ENCODE measurements at regions not wholly inside any gene's neighbourhood (a gene's known extent, or its start where the extent isn't known, plus 50 kb on each side); places are given as distances from the start of the nearest gene placed in this dataset.

DNA sequence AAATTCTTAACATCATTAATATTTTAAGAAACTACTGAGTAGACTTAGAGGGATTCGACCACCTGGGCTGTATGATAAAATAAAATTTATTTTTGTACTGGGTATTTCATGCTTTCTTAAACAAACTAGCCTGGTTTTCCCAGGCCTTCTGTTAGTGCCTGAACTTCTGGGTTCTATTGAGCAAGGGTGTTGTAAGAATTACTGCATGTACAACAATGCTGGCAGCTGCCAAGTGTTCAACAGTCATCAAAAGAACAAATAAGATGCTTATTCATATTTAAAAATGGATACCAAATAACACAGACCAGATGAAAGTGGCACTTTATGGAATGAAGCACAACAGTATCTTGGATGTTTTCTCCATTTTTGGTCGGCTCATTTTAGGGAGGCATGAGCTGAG is 123.2 kb upstream of the FBXL7 start:
- DNase-seq (ENCODE audit: low read depth) (no peak), FAIRE-seq (no peak)
- no peaks in the 10 kb centered on the region for H3K9me3 ChIP-seq (ENCODE audit: insufficient read depth, low read depth, low read length)
- no peak overlapping the region for H3K4me3 ChIP-seq (ENCODE audit: insufficient read depth, low read depth, low read length)
- H3K9ac ChIP-seq (ENCODE audit: low read length), result no peak overlapping the region
- Mint-ChIP-seq H3K27ac (ENCODE audit: unreplicated experiment) (no peak overlapping the region), H3K27me3 (ENCODE audit: low read depth, unreplicated experiment) (peaks cover 2% of the 10 kb centered on the region), H3K4me3 (ENCODE audit: unreplicated experiment) (no peak overlapping the region), H3K4me1 (ENCODE audit: low read depth, unreplicated experiment) (no peaks in the 10 kb centered on the region), H3K9me3 (ENCODE audit: unreplicated experiment) (no peaks in the 10 kb centered on the region), H3K36me3 (ENCODE audit: low read depth, unreplicated experiment) (no peaks in the 10 kb centered on the region)
- no peak overlapping the region for H3K27ac ChIP-seq (ENCODE audit: low read depth, low read length)
- H3K27me3 ChIP-seq (ENCODE audit: insufficient read depth, low read length), result no peaks in the 10 kb centered on the region
- H4K20me1 ChIP-seq (ENCODE audit: insufficient read depth, low read length), result no peaks in the 10 kb centered on the region
- H3K79me2 ChIP-seq (ENCODE audit: insufficient read depth, low read length), result no peaks in the 10 kb centered on the region
- H3K4me1 ChIP-seq (ENCODE audit: insufficient read depth, low read length), result no peaks in the 10 kb centered on the region
- H2AFZ ChIP-seq (ENCODE audit: low read depth, low read length), result no peak overlapping the region
- H3K36me3 ChIP-seq (ENCODE audit: insufficient read depth, low read length), result no peaks in the 10 kb centered on the region
- no peak overlapping the region for H3K4me2 ChIP-seq (ENCODE audit: low read length)
- no peak for TF ChIP-seq EZH2 (IDR thresholded peaks at IDR 0.05; ENCODE audit: insufficient read depth, low read length)
- TF ChIP-seq, protein P1, sequence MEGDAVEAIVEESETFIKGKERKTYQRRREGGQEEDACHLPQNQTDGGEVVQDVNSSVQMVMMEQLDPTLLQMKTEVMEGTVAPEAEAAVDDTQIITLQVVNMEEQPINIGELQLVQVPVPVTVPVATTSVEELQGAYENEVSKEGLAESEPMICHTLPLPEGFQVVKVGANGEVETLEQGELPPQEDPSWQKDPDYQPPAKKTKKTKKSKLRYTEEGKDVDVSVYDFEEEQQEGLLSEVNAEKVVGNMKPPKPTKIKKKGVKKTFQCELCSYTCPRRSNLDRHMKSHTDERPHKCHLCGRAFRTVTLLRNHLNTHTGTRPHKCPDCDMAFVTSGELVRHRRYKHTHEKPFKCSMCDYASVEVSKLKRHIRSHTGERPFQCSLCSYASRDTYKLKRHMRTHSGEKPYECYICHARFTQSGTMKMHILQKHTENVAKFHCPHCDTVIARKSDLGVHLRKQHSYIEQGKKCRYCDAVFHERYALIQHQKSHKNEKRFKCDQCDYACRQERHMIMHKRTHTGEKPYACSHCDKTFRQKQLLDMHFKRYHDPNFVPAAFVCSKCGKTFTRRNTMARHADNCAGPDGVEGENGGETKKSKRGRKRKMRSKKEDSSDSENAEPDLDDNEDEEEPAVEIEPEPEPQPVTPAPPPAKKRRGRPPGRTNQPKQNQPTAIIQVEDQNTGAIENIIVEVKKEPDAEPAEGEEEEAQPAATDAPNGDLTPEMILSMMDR (IDR thresholded peaks at IDR 0.05; ENCODE audit: insufficient read depth, low read depth, low read length), result no peak

DNA sequence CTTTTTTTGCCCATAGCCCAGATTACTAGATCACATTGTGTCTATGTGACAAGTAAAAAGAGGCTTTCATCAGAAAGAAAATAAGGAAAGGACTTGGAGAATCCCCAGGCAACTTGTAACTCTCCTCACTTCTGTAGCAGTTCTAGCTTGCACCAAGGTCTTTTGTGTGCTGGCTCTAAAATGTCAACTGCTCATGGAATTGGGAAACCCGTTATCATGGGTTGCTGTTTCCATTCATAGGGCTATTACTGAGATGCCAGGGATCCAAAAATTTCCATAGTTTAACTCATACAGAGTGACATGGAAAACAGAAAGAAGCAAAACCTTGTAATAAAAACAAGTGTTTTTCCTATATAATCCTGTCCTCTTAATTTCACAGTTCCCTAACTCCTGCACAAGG is 123.9 kb upstream of the FBXL7 start:
- no peak overlapping the region for H3K9ac ChIP-seq (ENCODE audit: low read length)
- DNase-seq (ENCODE audit: low read depth) (no peak), FAIRE-seq (no peak)
- Mint-ChIP-seq H3K4me1 (ENCODE audit: low read depth, unreplicated experiment) (no peaks in the 10 kb centered on the region), H3K4me3 (ENCODE audit: unreplicated experiment) (no peak overlapping the region), H3K27ac (ENCODE audit: unreplicated experiment) (no peak overlapping the region), H3K36me3 (ENCODE audit: low read depth, unreplicated experiment) (no peaks in the 10 kb centered on the region), H3K27me3 (ENCODE audit: low read depth, unreplicated experiment) (peaks cover 2% of the 10 kb centered on the region), H3K9me3 (ENCODE audit: unreplicated experiment) (no peaks in the 10 kb centered on the region)
- no peak for TF ChIP-seq EZH2 (IDR thresholded peaks at IDR 0.05; ENCODE audit: insufficient read depth, low read length)
- TF ChIP-seq, protein P1 (IDR thresholded peaks at IDR 0.05; ENCODE audit: insufficient read depth, low read depth, low read length), result no peak
- no peaks in the 10 kb centered on the region for H3K27me3 ChIP-seq (ENCODE audit: insufficient read depth, low read length)
- no peaks in the 10 kb centered on the region for H3K36me3 ChIP-seq (ENCODE audit: insufficient read depth, low read length)
- no peaks in the 10 kb centered on the region for H3K4me1 ChIP-seq (ENCODE audit: insufficient read depth, low read length)
- no peak overlapping the region for H3K27ac ChIP-seq (ENCODE audit: low read depth, low read length)
- H2AFZ ChIP-seq (ENCODE audit: low read depth, low read length), result no peak overlapping the region
- no peaks in the 10 kb centered on the region for H3K79me2 ChIP-seq (ENCODE audit: insufficient read depth, low read length)
- no peak overlapping the region for H3K4me3 ChIP-seq (ENCODE audit: insufficient read depth, low read depth, low read length)
- no peak overlapping the region for H3K4me2 ChIP-seq (ENCODE audit: low read length)
- H3K9me3 ChIP-seq (ENCODE audit: insufficient read depth, low read depth, low read length), result no peaks in the 10 kb centered on the region
- no peaks in the 10 kb centered on the region for H4K20me1 ChIP-seq (ENCODE audit: insufficient read depth, low read length)

DNA sequence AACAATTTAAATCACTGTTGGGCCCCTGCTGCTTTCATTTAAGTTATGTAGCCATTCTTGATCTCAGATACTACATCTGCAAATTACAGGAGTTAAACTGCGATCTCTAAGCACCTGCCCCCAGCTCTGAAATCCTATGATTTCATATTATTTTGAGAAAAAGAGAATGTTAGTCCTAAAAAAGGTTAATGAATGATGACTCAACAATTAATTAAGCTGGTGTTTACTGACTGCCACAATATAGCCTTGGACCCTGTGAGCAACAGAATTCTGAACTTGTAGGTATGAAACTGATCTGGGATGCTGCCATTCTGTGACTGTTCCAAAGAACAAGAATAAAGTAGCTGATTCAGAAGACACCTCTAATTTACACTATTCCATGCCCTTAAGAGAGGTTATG is 124.4 kb upstream of the FBXL7 start:
- Histone ChIP-seq H3K9me3 (ENCODE audit: insufficient read depth, low read depth, low read length) (no peaks in the 10 kb centered on the region), H3K27ac (ENCODE audit: low read depth, low read length) (no peak overlapping the region), H3K9ac (ENCODE audit: low read length) (no peak overlapping the region), H3K27me3 (ENCODE audit: insufficient read depth, low read length) (no peaks in the 10 kb centered on the region), H3K4me3 (ENCODE audit: insufficient read depth, low read depth, low read length) (no peak overlapping the region), H3K4me2 (ENCODE audit: low read length) (no peak overlapping the region), H2AFZ (ENCODE audit: low read depth, low read length) (no peak overlapping the region), H3K4me1 (ENCODE audit: insufficient read depth, low read length) (no peaks in the 10 kb centered on the region), H3K79me2 (ENCODE audit: insufficient read depth, low read length) (no peaks in the 10 kb centered on the region), H3K36me3 (ENCODE audit: insufficient read depth, low read length) (no peaks in the 10 kb centered on the region), H4K20me1 (ENCODE audit: insufficient read depth, low read length) (no peaks in the 10 kb centered on the region)
- FAIRE-seq (no peak), DNase-seq (ENCODE audit: low read depth) (no peak)
- Mint-ChIP-seq H3K9me3 (ENCODE audit: unreplicated experiment) (no peaks in the 10 kb centered on the region), H3K4me1 (ENCODE audit: low read depth, unreplicated experiment) (no peaks in the 10 kb centered on the region), H3K27me3 (ENCODE audit: low read depth, unreplicated experiment) (no peaks in the 10 kb centered on the region), H3K36me3 (ENCODE audit: low read depth, unreplicated experiment) (no peaks in the 10 kb centered on the region), H3K4me3 (ENCODE audit: unreplicated experiment) (no peak overlapping the region), H3K27ac (ENCODE audit: unreplicated experiment) (no peak overlapping the region)
- TF ChIP-seq EZH2 (IDR thresholded peaks at IDR 0.05; ENCODE audit: insufficient read depth, low read length), result no peak
- TF ChIP-seq, protein P1 (IDR thresholded peaks at IDR 0.05; ENCODE audit: insufficient read depth, low read depth, low read length), result no peak

Data from astrocyte (in vitro differentiated cells and primary cell).